TTC549 (cell line): ENCODE measurements at regions not wholly inside any gene's neighbourhood (a gene's known extent, or its start where the extent isn't known, plus 50 kb on each side); places are given as distances from the start of the nearest gene placed in this dataset.

ENCODE experiments used
- FAIRE-seq: peaks from 2 replicates; lab custom pipeline; 2012; peaks lifted over from hg19 to GRCh38; lab: Jason Lieb, UNC

DNA sequence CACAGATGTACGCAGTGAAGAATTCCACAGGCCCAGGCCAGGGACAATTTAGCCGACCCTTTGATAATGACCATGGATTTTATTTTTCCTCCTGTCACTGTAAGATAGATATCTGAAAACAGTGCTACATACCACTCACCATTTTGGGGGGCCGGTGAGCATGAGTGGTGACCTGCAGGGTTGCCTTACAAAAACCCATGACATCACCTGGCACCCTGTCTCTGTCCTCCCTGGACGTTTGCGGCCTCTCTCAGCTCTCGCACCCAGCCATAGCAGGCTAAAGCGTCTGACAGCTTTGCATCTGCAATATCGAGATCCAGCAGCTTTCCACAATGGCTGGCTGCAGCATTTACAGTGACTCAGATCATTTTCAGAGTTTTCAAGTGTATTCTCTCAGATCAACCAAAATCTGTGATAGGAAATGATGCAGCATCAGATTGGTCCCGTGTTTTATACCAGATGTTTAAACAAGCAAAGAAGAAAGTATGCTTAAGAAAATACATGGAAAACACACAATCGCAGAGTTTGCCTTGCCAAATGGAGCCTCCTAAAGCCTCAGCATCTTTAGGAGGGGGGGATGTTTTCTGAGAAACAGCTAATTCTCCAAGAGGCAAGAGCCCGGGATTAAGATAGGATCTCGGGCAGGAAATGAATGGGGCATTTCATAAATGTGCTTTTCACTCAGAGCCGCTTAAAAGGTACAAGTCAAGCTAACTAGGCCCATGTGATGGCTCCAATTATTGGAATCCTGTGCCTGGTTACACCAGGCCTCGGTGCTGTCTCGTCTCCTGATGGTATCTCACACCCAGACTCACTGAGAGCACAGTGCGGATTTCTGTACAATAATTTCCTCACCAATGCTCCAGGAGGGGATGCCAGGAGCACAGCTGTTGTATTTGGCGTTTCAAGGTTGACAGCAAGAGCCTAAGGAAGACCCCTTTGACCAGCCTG, 257.3 kb downstream of the XXYLT1 start:
- FAIRE-seq: no peak

DNA sequence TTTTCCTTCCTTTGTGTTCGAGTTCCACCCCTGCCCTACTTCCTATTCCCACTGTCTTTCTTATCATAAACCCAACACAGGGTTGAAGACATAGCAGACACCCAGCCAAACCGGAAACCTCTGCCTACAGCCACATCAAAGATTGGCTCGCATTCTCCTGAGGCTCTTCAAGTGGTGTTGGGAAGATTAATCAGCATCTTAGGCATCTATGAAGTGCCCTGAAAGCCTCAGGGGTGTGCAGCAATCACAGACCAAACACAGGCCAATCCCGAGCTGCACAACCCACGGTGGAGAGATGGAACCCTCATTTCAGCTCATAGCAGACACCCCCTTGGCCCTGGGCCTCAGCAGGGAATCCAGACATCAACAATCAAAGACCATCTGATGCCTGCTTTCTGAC, 255.9 kb downstream of the XXYLT1 start:
- no peak for FAIRE-seq

DNA sequence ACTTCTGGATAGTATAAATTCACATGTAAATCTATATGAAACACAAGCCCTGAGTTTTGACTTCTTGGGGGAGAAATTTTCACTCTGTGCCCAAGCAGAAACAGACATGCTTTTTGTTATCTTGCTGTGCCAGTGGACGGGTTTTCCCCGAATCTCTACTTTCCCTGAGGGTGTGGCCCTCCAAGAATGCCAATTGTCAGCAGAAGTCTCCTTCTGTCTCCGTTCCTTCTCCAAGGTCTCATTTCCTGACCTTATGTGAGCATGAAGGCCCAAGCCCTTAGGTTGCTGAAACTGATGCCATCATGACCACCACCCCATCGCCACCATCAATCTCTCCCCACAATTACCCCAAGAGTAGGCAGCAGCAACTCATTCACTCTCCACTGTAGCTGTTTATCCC, 253.8 kb downstream of the XXYLT1 start:
- FAIRE-seq: no peak
